Vagina (tissue), 2 donors: ENCODE measurements at regions not wholly inside any gene's neighbourhood (a gene's known extent, or its start where the extent isn't known, plus 50 kb on each side); places are given as distances from the start of the nearest gene placed in this dataset.

Experiments
- DNase-seq, 2 donors: peaks; one replicate each; pipeline ENCODE4 v3.0.0-alpha.2; 2017; ENCODE audit errors: extremely low spot score in 2 of 2
- H3K27ac ChIP-seq: fragments of 200-600 bp; sonication (generic); one replicate; pipeline ENCODE4 v1.5.1; 2019
- H3K27me3 ChIP-seq: fragments of 200-600 bp; sonication (generic); one replicate; pipeline ENCODE4 v1.5.1; 2019
- H3K36me3 ChIP-seq, 2 donors: fragments of 200-600 bp; sonication (generic); one replicate each; pipeline ENCODE4 v1.5.1; 2017 to 2019
- H3K4me1 ChIP-seq: fragments of 200-600 bp; sonication (generic); one replicate; pipeline ENCODE4 v1.5.1; 2019
- H3K4me3 ChIP-seq, 2 donors: fragments of 200-600 bp; sonication (generic); 1 replicate in 1 of 2; 2 replicates in 1 of 2; pipeline ENCODE4 v1.5.1; 2016 to 2019
- H3K9me3 ChIP-seq: fragments of 200-600 bp; sonication (generic); one replicate; pipeline ENCODE4 v1.5.1; 2019
- CTCF ChIP-seq, 3 experiments: fragments of 450-650 bp in 2 of 3; fragments of 200-600 bp in 1 of 3; sonication (generic) in 1 of 3; IDR thresholded peaks; one replicate each; pipeline ENCODE4 v1.5.1; 2017 to 2019; ENCODE audit warnings: antibody characterized with exemption in 3 of 3, mild to moderate bottlenecking in 2 of 3, moderate library complexity in 2 of 3
- POLR2A ChIP-seq, 2 donors: fragments of 450-650 bp; IDR thresholded peaks; one replicate each; pipeline ENCODE4 v1.6.1; 2017; ENCODE audit warnings: antibody characterized with exemption in 2 of 2, mild to moderate bottlenecking in 2 of 2, moderate library complexity in 2 of 2
- POLR2AphosphoS5 ChIP-seq, 2 donors: sonication (generic); formaldehyde crosslinking; IDR thresholded peaks; one replicate each; pipeline ENCODE4 v1.9.0; 2017; ENCODE audit warnings: antibody characterized with exemption in 2 of 2, mild to moderate bottlenecking in 2 of 2, low read depth in 1 of 2; ENCODE audit not compliant: insufficient read depth in 1 of 2
- intact Hi-C: fragments of 100-400 bp; cut with DNase I; formaldehyde crosslinking; loops from one replicate; pipeline ENCODE4 v1.15.1; 2023

- TF ChIP-seq CTCF (IDR thresholded peaks at IDR 0.05) (no peak), POLR2A (IDR thresholded peaks at IDR 0.05) (no peak)
- Histone ChIP-seq H3K4me3 (no peak overlapping the region), H3K27ac (no peak overlapping the region), H3K4me1 (no peaks in the 10 kb centered on the region), H3K27me3 (no peaks in the 10 kb centered on the region), H3K36me3 (no peaks in the 10 kb centered on the region), H3K9me3 (no peaks in the 10 kb centered on the region)
- intact Hi-C loops, result no loop called here
- DNase-seq, result no peak
Measured at GRCh38 chr18:40983835-40984234, 971.2 kb upstream of the PIK3C3 start.

GRCh38 chr18:40980171-40980570, 974.9 kb upstream of the PIK3C3 start:
- H3K27me3 ChIP-seq, result no peaks in the 10 kb centered on the region
- H3K36me3 ChIP-seq, result no peaks in the 10 kb centered on the region
- no peaks in the 10 kb centered on the region for H3K4me1 ChIP-seq
- intact Hi-C loops, result no loop called here
- H3K27ac ChIP-seq, result no peak overlapping the region
- TF ChIP-seq POLR2A (IDR thresholded peaks at IDR 0.05), result no peak
- no peak for TF ChIP-seq CTCF (IDR thresholded peaks at IDR 0.05)
- no peak for TF ChIP-seq POLR2AphosphoS5 (IDR thresholded peaks at IDR 0.05; ENCODE audit: insufficient read depth in 1 of 2, low read depth in 1 of 2)
- H3K4me3 ChIP-seq, result no peak overlapping the region
- H3K9me3 ChIP-seq, result no peaks in the 10 kb centered on the region
- DNase-seq, result no peak

GRCh38 chr18:40976050-40976449, 979.0 kb upstream of the PIK3C3 start:
- Histone ChIP-seq H3K4me1 (no peaks in the 10 kb centered on the region), H3K27me3 (no peaks in the 10 kb centered on the region), H3K9me3 (no peaks in the 10 kb centered on the region), H3K27ac (no peak overlapping the region), H3K36me3 (no peaks in the 10 kb centered on the region), H3K4me3 (no peak overlapping the region)
- DNase-seq, result no peak
- intact Hi-C loops, result no loop called here
- TF ChIP-seq CTCF (IDR thresholded peaks at IDR 0.05), result no peak
- TF ChIP-seq POLR2A (IDR thresholded peaks at IDR 0.05), result no peak
- TF ChIP-seq POLR2AphosphoS5 (IDR thresholded peaks at IDR 0.05; ENCODE audit: insufficient read depth in 1 of 2, low read depth in 1 of 2), result no peak

GRCh38 chr18:40974448-40974847, 980.6 kb upstream of the PIK3C3 start:
- intact Hi-C loops, result no loop called here
- H3K27ac ChIP-seq, result no peak overlapping the region

GRCh38 chr18:40962784-40963183, 992.2 kb upstream of the PIK3C3 start:
- Histone ChIP-seq H3K4me1 (no peaks in the 10 kb centered on the region), H3K9me3 (no peaks in the 10 kb centered on the region), H3K36me3 (no peaks in the 10 kb centered on the region), H3K27ac (no peak overlapping the region), H3K4me3 (no peak overlapping the region), H3K27me3 (no peaks in the 10 kb centered on the region)
- TF ChIP-seq POLR2A (IDR thresholded peaks at IDR 0.05) (no peak), POLR2AphosphoS5 (IDR thresholded peaks at IDR 0.05; ENCODE audit: insufficient read depth in 1 of 2, low read depth in 1 of 2) (no peak), CTCF (IDR thresholded peaks at IDR 0.05) (no peak)
- intact Hi-C loops, result no loop called here
- DNase-seq, result no peak

More at GRCh38 chr18:40974448-40974847, 980.6 kb upstream of the PIK3C3 start:
- Histone ChIP-seq H3K4me3 (no peak overlapping the region), H3K9me3 (no peaks in the 10 kb centered on the region), H3K36me3 (no peaks in the 10 kb centered on the region), H3K27me3 (no peaks in the 10 kb centered on the region), H3K4me1 (no peaks in the 10 kb centered on the region)
- no peak for DNase-seq
- no peak for TF ChIP-seq POLR2AphosphoS5 (IDR thresholded peaks at IDR 0.05; ENCODE audit: insufficient read depth in 1 of 2, low read depth in 1 of 2)
- TF ChIP-seq POLR2A (IDR thresholded peaks at IDR 0.05), result no peak
- no peak for TF ChIP-seq CTCF (IDR thresholded peaks at IDR 0.05)
